ENCODE measurements at regions not wholly inside any gene's neighbourhood (a gene's known extent, or its start where the extent isn't known, plus 50 kb on each side); places are given as distances from the start of the nearest gene placed in this dataset.
"Not testable (repeated sequence)": the region's sequence is repeated elsewhere in the genome, so short reads cannot be mapped to it uniquely, and the experiment has no call there.

DNA sequence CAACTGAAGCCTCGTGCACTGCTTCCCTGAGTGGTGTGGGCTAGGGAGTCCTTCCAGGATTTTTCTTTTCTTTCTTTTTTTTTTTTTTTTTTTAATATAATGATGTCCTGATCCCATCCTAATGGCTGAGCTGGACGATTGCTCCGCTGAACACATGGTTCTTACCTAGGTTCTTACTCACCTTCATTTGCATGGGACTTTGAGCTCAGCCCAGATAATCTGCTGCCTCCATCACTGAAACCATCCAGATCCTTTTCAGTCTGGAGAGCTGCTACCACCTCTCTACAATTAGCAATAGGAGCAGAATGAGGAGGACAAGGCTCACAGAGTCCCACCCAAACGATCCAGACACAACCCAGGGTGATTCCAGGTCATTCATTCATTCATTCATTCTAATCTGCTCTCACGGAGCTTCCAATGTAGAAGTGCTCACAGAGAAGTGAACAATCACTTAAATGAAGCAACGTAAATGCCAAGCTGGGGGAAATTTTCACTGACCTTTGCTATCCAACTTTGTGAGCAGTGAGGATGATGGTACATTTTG lies 246.3 kb upstream of the RREB1 start:
- Mint-ChIP-seq H3K4me1 (peaks cover 4 to 5% of the 10 kb centered on the region in 2 donors), H3K36me3 (no peaks in the 10 kb centered on the region), H3K27ac (no peak overlapping the region), H3K27me3 (ENCODE audit: low read depth in 3 of 3) (peaks cover 0 to 4% (median 3%) of the 10 kb centered on the region in 3 donors), H3K9me3 (no peaks in the 10 kb centered on the region), H3K4me3 (no peak overlapping the region)
- DNase-seq: no peak

DNA sequence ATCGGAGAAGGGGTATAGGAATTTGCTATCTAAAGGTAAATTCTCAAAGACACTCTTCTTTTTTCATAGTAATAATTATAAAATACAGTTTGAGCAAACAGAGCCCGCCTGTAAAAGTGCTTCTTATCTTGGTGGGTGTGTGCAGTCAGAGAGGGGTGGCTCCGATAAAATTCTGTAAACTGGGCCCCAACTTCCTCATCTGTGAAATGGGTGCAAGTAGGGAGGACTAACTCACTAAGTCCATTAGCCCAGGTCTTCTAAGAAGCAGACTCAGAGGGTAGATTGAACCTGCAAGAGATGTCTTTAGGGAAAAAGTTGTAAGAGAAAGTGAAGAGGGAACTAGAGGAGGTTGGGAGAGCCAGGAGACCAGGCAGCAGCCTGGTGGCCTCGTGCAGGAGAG lies 245.8 kb upstream of the RREB1 start:
- no peak overlapping the region for H3K4me3 Mint-ChIP-seq
- no peak for DNase-seq
- peaks cover 0 to 4% (median 3%) of the 10 kb centered on the region in 3 donors for H3K27me3 Mint-ChIP-seq (ENCODE audit: low read depth in 3 of 3)
- no peaks in the 10 kb centered on the region for H3K9me3 Mint-ChIP-seq
- no peaks in the 10 kb centered on the region for H3K4me1 Mint-ChIP-seq
- H3K36me3 Mint-ChIP-seq: no peaks in the 10 kb centered on the region
- H3K27ac Mint-ChIP-seq: no peak overlapping the region

DNA sequence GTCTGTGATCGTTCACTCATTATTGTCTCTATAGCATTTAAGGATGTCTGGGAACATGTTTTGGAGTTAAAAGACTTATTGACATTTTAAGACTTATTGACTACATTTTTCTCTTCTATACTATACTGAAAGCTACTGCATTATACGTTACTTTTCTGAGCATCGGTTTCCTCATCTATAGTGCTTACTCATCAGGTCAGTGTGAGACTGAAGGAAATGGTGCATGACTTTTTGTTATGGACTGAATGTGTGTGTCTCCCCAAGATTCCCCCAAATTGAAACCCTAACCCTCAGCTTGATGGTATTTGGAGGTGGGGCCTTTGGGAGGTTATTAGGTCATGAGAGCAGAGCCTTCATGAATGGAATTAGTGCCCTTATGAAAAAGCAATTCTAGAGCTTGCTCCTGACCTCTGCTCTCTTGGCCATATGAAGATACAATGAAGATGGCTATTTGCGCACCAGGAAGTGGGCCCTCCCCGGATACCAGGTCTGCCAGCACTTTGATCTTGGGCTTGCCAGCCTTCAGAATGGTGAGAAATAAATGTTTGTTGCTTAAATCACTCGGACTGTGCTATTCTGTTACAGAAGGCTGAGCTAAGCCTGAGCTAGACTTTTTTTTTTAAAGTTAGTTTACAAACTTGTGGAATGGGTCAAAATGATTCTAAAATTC lies 243.7 kb upstream of the RREB1 start:
- Mint-ChIP-seq H3K4me3 (no peak overlapping the region), H3K4me1 (no peaks in the 10 kb centered on the region), H3K27ac (no peak overlapping the region), H3K36me3 (no peaks in the 10 kb centered on the region), H3K9me3 (no peaks in the 10 kb centered on the region), H3K27me3 (ENCODE audit: low read depth in 3 of 3) (peaks cover 0 to 3% (median 0%) of the 10 kb centered on the region in 3 donors)
- DNase-seq: no peak

DNA sequence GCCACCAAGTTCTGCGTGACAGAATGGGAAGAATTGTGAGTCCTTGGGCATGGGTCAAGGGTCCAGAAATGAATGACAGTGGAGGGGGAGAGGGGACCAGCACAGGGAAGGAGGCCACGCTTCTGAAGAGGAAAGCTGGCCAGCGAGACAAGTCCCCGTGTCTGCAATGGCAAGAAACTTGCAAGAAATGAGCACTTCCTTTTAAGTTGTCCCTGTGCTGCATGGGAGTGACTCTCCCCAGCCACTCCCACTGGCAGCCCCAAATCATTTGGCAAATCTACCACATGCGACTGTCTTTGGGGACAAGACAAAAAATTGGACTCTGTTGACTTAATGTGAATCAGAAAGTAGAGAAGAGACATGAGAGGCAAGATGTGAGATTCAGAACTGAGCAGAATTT lies 242.2 kb upstream of the RREB1 start:
- no peaks in the 10 kb centered on the region for H3K9me3 Mint-ChIP-seq
- H3K36me3 Mint-ChIP-seq: no peaks in the 10 kb centered on the region
- no peak overlapping the region for H3K4me3 Mint-ChIP-seq
- no peak for DNase-seq
- peaks cover 0 to 3% (median 2%) of the 10 kb centered on the region in 3 donors for H3K27me3 Mint-ChIP-seq (ENCODE audit: low read depth in 3 of 3)
- no peaks in the 10 kb centered on the region for H3K4me1 Mint-ChIP-seq
- no peak overlapping the region for H3K27ac Mint-ChIP-seq

DNA sequence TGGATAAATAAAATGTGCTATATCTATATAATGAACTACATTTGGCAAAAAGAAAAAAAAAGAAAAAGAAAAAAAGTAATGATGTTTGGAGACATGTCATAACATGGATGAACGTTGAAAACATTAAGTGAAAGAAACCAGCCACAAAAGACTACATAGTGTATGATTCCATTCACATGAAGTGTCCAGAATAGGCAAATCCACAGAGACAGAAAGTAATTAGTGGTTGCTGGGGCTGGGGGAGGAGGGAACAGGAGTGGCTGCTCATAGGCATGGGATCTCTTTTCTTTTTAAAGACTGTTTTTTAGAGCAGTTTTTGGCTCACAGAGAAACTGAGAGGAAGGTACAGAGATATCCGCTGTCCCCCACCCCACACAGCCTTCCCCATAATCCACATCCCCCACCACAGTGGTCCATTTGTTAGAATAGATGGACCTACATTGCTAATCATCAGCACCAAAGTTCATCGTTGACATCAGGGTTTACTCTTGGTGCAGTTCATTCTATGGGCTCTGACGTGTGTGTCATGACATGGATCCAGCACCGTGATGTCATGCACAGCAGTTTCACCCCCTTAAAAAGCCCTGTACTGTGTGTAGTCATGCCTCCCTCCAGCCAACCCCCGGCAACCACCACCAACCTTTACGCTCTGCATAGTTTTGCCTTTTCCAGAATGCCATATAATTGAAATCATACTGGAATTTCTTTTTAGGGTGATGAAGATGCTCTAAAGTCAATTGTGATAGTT lies 240.9 kb upstream of the RREB1 start:
- Mint-ChIP-seq H3K4me1 (no peaks in the 10 kb centered on the region), H3K27me3 (ENCODE audit: low read depth in 3 of 3) (peaks cover 0 to 5% (median 3%) of the 10 kb centered on the region in 3 donors), H3K27ac (no peak overlapping the region), H3K36me3 (no peaks in the 10 kb centered on the region), H3K9me3 (no peaks in the 10 kb centered on the region), H3K4me3 (no peak overlapping the region)
- no peak for DNase-seq

DNA sequence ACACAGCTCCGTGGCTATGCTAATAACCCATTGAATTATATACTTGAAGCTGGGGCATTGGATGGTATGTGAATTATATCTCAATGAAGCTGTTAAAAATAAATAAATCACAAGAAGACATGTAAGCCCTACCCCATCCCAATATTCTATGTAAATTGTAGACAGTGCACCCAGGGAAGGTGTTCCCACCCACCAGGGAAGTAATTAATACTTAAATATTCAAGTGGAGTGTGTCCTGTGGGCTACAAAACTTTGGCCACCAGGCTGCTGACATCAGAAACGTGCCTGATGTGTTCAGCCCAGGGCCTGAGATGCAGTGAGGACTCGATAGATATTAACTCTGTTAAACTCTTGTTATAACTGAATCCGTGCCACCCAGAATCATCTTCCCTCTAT lies 240.4 kb upstream of the RREB1 start:
- Mint-ChIP-seq H3K4me1 (no peaks in the 10 kb centered on the region), H3K27me3 (ENCODE audit: low read depth in 3 of 3) (peaks cover 0 to 5% (median 3%) of the 10 kb centered on the region in 3 donors), H3K9me3 (no peaks in the 10 kb centered on the region), H3K27ac (no peak overlapping the region), H3K4me3 (no peak overlapping the region), H3K36me3 (no peaks in the 10 kb centered on the region)
- DNase-seq: no peak

DNA sequence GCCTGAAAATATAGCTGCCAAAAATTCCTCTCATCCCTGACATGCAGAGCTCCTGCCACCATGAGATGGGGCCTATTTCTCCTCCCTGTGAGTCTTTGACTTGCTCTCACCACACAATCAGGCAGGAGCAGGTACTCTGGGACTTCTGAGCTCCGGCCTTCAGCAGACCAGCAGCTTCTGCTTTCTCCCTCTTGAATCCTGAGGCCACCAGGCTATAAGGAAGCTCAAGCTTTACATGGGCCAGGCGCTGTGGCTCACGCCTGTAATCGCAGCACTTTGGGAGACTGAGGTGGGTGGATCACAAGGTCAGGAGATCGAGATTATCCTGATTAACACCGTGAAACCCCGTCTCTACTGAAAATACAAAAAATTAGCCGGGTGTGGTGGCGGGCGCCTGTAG lies 238.7 kb upstream of the RREB1 start:
- no peak for DNase-seq
- Mint-ChIP-seq H3K9me3 (no peaks in the 10 kb centered on the region), H3K4me3 (no peak overlapping the region), H3K27me3 (ENCODE audit: low read depth in 3 of 3) (peaks cover 0 to 5% (median 3%) of the 10 kb centered on the region in 3 donors), H3K27ac (no peak overlapping the region), H3K4me1 (no peaks in the 10 kb centered on the region), H3K36me3 (no peaks in the 10 kb centered on the region)

DNA sequence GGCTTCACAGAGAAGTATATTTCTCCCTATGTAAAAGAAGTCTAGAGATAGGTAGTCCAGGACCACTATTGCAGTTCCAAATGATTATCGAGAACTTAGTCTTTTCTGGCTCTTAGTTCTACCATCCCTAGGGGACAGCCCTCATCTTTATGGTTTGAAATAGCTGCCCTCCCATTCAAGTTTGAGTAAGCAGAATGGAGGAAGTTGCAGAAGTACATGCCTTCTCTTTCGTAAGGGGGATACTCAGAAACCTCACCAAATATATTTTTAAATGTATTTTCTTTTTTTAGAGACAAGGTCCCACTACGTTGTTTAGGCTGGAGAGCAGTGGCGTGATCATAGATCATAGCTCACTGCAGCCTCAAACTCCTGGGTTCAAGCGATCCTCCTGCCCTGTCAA lies 236.8 kb upstream of the RREB1 start:
- no peaks in the 10 kb centered on the region for H3K9me3 Mint-ChIP-seq
- no peaks in the 10 kb centered on the region for H3K36me3 Mint-ChIP-seq
- H3K27me3 Mint-ChIP-seq (ENCODE audit: low read depth in 3 of 3): peaks cover 2 to 5% (median 5%) of the 10 kb centered on the region in 3 donors
- no peak for DNase-seq
- H3K4me1 Mint-ChIP-seq: no peaks in the 10 kb centered on the region
- no peak overlapping the region for H3K27ac Mint-ChIP-seq
- no peak overlapping the region for H3K4me3 Mint-ChIP-seq

DNA sequence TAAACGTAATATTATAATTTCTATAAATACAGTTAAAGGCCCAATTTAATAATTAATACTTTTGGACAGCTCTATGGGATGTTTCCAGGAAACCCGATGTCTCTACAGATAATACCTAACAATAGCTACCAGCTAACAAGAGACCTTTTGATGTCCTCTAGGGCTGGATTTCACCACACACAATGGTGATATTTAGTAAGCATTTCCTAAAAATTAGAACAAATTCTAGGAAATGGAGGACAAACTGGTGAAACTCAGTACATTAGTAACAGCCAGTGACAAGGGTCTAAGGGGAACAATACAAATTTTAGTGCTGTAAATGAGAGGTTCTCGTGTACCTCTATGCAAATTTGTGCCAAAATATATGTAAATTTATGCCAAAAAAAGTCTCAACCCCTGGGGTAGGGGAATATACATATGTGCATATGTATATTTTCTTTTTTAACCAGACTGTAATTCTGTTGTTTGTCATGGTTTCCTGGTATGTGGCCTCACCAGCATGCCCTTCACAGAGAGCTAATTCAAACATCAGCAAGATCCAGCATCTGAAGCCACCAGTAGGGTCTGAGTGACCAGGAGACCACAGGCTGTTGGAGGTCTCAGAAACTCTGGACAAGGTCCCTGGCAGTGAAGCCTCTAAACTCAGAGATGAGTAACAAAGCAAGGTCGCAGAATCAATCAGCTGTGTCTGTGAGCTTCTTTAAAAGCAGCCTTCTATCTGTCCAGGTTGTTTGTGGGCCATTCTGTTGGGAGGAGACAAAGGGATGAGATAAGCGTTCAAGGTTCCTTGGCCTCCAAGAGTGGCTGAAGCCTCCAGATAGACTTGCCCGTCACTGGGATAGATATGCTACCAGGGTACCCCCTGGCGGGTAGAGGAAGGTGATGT lies 235.1 kb upstream of the RREB1 start:
- Mint-ChIP-seq H3K9me3 (no peaks in the 10 kb centered on the region), H3K4me3 (no peak overlapping the region), H3K27me3 (ENCODE audit: low read depth in 3 of 3) (peaks cover 2 to 5% (median 5%) of the 10 kb centered on the region in 3 donors), H3K36me3 (no peaks in the 10 kb centered on the region), H3K4me1 (no peaks in the 10 kb centered on the region), H3K27ac (no peak overlapping the region)
- DNase-seq: no peak

DNA sequence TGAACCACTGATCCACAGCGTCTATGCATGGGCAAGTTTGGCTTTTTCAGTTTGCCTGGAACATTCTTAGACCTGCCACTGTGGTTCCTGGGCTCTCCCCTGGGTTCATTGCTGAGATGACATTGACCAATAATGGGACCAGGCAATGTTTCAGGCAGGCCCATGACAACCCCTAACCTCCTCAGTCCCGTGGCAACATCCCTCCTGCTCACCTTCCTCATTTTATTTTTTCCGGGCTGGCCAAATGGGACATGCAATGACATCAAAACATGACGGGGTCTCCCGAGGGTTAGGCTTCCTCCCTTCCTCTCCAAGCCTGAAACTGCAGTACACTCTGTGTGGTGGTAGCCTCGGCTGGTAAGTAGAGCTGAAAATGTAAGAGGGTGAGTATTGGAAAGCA lies 234.0 kb upstream of the RREB1 start:
- Mint-ChIP-seq H3K4me3 (no peak overlapping the region), H3K4me1 (no peaks in the 10 kb centered on the region), H3K9me3 (no peaks in the 10 kb centered on the region), H3K27ac (no peak overlapping the region), H3K27me3 (ENCODE audit: low read depth in 3 of 3) (peaks cover 2 to 7% (median 6%) of the 10 kb centered on the region in 3 donors), H3K36me3 (no peaks in the 10 kb centered on the region)
- DNase-seq: no peak

DNA sequence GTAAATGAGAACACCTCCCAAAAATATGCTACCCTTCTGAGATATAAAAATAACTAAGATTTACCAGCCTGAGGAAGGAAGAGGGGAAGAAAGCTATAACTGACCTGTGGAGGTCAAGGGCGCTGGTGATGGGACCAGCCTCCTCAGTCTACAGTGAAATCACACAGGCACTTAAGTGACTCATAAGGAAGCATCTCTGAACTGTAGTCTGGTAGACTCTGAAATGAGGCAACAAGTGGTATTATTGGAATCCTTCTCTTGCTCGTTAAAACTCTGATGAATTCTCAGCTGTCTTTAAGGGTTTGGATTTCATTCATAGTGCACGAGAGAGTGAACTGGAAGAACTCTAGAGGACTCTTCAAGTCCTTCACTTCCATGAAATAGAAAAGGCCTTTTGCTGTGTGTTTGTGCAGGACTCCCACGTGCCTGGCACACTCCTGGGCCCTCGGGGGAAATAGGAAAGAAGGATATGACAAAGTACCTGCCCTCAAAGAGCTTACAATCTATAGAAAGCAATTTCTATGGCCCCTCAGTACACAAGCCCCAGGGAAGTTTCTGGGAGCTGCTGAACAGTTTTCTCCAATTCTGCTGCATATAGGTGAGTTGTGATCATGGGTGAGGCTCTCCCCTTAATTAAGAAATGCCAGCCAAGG lies 231.8 kb upstream of the RREB1 start:
- Mint-ChIP-seq H3K4me1 (no peaks in the 10 kb centered on the region), H3K4me3 (no peak overlapping the region), H3K36me3 (no peaks in the 10 kb centered on the region), H3K27ac (no peak overlapping the region), H3K27me3 (ENCODE audit: low read depth in 3 of 3) (peaks cover 4 to 11% (median 5%) of the 10 kb centered on the region in 3 donors), H3K9me3 (no peaks in the 10 kb centered on the region)
- no peak for DNase-seq

DNA sequence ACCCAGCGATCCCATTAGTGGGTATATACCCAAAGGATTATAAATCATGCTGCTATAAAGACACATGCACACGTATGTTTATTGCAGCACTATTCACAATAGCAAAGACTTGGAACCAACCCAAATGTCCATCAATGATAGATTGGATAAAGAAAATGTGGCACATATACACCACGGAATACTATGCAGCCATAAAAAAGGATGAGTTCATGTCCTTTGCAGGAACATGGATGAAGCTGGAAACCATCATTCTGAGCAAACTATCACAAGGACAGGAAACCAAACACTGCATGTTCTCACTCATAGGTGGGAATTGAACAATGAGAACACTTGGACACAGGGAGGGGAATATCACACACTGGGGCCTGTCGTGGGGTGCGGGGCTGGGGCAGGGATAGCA lies 230.0 kb upstream of the RREB1 start:
- not testable (repeated sequence) for H3K9me3 Mint-ChIP-seq, H3K27ac Mint-ChIP-seq, H3K4me3 Mint-ChIP-seq, H3K36me3 Mint-ChIP-seq, DNase-seq, H3K4me1 Mint-ChIP-seq
- peaks cover 4 to 14% (median 5%) of the 10 kb centered on the region in 3 donors for H3K27me3 Mint-ChIP-seq (ENCODE audit: low read depth in 3 of 3)

DNA sequence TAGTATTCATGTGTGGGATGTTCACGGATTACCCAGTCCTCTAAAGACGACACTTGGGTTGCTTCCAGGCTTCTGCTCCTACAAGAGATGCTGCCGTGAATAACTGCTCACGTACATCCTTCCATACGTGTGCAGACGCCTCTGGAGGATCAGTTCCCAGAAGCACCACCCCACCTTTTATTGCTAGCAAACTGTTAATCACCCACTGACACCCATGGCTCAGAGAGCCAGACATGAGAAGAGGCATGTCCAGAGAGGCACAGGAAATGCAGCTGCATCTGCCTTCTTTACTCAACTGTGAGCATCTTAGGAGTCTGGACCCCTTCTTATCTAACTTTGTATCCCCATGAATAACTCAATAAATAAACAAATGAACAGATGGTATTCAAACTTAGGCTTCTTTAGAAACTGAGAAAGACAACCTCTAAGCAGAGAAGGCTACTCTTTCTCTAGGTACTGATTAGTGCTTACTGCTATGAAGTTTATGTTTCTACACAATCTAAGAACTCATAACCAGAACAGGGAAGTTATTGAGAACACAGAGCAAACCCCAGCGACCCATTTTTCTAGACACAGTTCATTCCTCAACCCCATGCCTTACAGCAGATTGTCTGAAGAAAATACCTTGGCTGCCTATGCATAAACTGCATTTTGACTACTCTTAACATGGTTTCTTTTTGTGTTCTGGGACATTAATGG lies 228.7 kb upstream of the RREB1 start:
- Mint-ChIP-seq H3K27ac (no peak overlapping the region), H3K4me1 (no peaks in the 10 kb centered on the region), H3K4me3 (no peak overlapping the region), H3K27me3 (ENCODE audit: low read depth in 3 of 3) (peaks cover 4 to 14% (median 5%) of the 10 kb centered on the region in 3 donors), H3K9me3 (no peaks in the 10 kb centered on the region), H3K36me3 (no peaks in the 10 kb centered on the region)
- DNase-seq: no peak

Data from immature natural killer cell (primary cell).